Stimulated activated naive CD4-positive, alpha-beta T cell treated with Interleukin-2 at 50 U/mL for 16 hours (primary cell): ENCODE measurements at regions not wholly inside any gene's neighbourhood (a gene's known extent, or its start where the extent isn't known, plus 50 kb on each side); places are given as distances from the start of the nearest gene placed in this dataset.

ENCODE experiments used
- DNase-seq: peaks from one replicate; lab custom pipeline; 2025; lab: John Stamatoyannopoulos, UW

DNA sequence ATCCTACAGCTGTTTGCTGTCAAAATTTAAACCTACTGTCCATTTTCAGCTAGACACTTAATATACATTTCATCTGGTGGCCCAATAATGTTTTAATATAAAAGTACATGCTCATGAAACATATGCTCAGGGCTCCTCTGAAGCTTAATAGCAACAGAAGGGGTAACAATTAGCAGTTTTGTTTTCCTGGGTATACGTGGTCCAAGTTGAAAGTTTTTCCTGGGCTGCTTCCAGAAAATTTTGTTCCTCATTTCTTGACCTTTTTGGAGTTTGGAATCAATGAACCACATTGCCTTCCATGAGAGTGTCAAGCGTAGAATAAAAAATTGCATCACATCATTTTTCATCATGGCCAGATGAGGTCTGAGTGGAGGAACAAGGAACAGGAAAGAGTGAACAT, 537.3 kb upstream of the MGMT start:
- no peak for DNase-seq

DNA sequence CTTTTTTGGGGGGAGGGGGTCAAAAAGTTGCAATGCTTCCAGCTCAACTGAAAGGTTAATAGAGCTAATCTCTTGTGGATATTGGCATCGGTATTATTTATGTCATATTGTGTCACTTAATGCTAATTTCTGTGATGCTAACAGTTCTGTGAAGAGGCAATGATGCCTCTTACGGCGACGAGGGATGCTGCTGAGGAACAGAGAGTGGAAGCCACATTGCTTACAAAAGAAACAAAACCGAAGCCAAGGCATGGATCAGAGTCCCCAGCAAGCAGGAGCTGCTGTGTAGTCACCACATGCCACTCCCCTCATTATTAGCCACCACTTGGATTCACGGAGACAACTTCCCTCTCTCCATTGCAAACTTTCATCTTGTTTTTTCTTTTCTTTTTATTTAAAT, 536.5 kb upstream of the MGMT start:
- no peak for DNase-seq

DNA sequence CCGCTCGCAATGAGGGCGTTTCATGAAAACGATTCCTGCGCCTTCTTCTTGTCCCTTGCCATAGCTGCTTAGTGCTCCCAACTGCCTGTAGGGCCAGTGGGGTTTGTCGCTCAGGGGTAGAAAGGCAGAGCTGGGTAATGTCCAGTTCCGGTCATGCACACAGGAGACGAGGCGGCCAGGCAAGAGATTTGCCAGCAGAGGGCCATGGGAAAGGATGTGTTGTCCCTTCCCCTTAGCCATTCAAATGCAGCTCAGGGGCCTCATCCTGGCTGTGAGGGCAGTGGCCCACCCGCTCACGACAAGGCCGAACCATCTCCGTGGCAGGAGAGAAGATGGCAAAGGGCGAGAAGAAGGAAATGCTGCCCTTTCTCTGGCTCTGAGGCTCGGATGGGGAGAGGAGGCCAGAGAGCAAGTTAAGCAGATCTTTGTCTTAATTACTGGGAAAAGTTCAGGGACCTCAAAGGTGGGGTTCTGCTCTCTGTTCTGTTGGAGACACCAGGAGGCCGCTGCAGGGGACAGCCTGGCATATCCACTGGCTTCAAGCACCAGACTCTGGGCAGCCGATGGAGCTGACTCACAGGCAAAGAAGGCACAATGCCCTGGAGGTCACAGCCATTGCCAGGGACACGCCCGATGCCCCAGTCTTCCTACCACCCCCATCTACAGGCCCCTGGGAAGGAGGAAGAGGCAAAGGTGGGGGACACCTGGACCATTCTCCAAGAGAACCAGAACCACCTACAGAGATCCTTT, 534.8 kb upstream of the MGMT start:
- DNase-seq = no peak

DNA sequence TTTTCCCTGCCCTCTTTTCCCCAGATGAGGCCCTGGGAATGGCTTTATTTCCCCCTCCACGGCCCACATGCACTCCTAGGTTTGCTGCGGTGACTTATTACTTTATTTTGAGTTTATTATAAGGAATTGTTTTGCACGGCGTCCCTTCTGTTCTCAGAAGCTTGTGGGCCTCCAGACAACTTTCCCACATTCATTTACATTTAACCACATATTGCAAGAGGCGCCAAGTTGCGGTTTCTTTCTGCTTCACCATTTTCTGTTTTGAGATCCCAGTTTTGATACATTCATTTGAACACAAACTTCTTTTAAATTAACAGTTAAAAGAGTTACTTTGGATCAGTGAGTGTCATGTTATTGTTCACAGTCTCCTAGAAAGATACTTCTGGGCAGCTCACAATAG, 532.5 kb upstream of the MGMT start:
- DNase-seq = no peak

DNA sequence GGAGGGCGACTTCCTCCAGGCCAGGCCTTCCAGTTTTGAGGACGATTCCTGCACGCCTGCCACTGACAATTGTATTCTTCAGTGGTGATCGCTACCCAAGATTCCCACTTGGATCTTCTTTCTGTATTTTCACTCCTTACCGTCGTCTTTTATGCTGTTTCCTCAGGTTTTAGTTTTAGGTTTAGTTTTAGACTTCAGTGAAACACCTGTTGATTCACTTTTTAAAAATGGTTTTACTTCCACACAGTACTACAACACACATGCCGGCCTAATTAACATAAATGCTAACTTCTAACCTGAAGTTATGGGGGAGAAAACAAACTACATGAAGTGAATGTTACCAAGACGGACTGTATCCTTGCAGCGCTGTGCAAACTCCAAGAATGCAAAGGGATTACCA, 530.6 kb upstream of the MGMT start:
- DNase-seq = no peak

DNA sequence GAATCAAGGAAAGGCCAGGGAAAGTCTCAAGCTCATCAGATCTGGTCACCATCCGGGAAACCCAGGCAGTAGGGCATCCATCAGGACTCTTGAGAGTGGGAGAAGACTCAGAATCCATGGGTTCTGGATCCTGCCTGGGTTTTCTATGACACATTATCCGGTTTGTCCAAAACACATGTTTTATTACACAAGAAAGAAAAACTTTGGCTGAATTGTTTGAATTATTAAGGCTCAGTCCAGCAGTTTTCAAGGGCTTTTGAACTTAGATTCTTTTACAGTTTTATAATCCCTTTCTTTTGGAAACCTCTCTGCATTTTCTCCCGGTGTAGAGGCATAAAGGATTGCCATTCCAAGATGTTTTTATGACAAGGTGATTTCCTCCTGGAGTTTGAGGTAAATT, 528.5 kb upstream of the MGMT start:
- no peak for DNase-seq

DNA sequence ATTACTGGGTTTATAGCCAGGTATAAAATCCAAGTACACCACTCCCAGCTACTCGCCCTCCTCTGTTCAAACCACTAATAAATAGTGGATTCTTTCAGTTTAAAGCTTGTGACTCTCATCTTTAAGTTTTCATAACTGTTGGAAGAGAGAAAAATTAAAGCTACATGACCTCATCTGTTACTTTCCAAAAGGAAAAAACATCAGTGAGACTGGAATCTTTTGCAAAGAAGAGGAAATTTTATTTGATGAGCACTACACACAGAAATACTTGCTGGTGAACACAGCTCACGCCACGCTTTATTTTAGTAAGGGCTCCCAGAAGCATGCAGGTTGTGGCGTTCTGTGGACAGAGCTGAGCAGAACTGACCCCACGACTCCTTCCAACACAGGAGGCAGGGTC, 527.0 kb upstream of the MGMT start:
- no peak for DNase-seq

DNA sequence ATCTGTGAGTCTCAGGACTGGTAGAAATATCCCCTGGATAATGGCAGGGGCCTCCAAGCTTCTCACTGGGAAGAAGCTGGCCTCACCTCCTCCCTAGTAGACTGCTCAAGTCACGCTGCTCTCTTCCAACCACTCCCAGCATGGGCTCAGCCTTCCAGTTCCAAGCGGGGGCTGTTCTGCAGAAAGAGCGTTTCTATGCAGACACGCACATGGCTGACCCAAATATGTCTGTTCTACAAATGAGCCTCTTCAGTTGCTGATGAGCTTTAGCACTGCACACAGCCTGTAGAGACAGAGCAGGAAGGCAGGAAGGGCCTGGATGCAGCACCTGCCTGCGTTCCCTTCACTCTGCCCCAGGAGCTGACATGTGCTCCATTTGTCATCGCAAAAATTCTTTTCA, 523.9 kb upstream of the MGMT start:
- DNase-seq = no peak

DNA sequence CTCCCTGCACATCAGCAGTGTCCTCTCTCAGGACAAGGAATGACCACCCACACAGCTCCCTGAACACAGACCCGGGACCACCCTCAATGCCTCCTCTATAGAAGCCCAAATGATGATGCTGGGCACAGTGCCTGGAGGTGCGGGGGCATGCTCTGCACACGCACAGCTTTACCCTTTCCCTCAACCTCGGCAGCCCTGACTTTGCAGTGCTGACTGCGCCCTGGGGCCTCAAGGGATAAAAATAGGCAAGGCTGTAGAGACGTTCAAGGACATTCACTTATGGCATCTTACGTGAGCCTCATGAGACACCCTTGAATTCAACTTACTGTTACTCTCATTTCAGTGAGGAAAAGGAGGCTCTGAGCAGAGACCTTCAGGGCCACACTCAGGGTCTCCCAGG, 521.6 kb upstream of the MGMT start:
- no peak for DNase-seq

DNA sequence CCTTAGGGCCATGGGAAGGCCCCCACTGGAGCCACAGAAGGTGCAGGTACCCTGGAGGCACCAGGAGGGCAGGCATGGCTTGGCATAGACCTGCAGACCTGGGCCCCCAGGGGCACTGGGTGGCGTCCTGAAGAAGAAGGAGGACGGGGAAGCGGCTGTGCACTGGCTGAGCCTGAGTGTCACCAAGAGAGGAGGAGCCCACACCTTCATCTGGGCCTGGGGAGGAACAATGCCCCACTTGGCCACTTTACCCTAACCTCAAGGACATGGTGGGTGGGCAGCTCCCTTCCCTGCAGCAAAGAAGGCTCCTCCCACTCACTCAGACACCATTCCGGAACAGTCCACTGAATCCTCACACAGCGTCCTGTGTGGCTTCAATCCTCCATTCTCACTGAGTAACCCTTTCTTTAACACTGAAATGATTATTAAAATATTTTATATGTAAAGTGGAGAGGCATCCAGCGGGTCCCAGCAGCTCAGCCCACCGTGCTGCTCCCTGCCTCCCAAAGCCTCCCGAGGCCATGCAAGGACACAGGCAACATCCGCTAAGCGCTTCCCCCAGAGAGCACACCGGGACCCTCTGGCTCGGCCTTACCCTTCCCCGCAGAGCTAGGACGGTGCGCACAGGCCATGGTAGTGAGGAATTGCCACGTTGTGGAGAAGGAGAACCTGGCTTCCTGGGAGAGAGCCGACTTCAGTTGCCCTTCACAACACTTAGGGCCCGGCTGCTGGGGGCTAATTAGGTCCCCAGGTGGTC, 516.7 kb upstream of the MGMT start:
- DNase-seq = no peak

DNA sequence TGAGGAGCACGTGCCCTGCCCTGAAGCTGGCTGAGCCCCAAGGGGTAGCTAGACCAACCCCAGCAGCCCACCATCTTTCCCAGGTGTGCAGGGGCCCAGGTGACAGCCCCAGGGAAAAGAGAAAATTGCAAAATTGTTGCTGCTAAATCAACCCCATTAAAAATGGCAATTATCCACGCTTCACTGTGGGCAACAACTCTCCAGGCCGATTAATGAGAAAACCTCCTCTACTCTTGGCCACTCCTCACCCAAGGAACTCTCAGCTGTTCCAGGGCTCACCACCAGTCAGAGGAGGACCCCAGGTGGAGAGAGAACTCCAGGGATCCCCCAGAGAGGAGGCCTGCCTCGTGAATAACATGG, 516.1 kb upstream of the MGMT start:
- DNase-seq = no peak

DNA sequence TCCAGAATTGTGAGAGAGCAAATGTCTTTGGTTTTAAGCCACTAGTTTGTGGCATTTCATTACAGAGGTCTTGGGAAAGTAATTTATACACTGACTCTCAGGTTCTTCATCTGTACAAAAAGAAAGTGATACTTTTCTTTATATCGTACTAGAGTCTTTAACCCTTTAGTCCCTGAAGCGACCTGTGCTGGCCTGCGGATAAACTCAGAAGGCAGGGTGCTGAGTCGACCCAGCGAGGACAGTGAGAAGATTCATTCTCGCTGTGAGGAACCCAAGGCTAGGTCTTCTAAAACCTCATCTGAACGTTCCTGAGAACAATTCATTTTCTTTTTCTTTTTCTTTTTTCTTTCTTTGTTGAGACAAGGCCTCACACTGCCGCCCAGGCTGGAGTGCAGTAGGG, 514.2 kb upstream of the MGMT start:
- no peak for DNase-seq

DNA sequence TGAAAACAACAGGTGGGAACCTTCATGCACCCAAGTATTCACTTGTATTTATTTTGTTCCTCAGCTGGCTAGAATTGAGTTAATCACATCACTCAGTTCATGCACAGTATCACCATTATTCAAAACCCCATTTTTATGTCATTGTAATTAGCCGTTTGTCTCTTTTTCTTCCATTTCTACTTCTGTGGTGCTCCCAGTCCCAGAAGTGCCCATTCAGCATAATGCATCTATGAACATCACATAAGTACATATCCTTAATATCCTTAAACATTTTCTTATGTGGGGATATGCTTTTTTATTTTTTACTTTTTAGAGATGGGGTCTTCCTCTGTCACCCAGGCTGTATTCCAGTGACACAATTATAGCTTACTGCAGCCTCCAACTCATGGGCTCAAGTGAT, 510.9 kb upstream of the MGMT start:
- DNase-seq = no peak

DNA sequence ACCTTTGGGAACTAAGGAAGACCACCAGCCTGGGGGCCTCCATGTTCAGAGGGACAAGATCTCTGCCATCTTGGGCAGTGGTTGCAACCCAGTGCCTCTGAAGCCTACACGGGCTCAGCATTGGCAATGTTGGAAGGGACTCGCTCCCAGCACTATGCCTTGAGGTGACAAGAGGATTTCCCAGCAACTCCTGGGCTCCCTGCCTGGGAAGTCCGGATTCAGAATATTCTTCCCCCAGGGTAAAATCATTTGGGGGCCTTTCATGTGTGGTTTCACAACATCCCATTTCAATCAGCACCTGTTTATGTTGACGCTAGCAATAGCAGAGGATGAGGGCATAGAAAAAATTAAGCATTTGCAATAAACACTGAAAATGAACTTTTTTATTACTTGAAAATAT, 509.8 kb upstream of the MGMT start:
- no peak for DNase-seq

DNA sequence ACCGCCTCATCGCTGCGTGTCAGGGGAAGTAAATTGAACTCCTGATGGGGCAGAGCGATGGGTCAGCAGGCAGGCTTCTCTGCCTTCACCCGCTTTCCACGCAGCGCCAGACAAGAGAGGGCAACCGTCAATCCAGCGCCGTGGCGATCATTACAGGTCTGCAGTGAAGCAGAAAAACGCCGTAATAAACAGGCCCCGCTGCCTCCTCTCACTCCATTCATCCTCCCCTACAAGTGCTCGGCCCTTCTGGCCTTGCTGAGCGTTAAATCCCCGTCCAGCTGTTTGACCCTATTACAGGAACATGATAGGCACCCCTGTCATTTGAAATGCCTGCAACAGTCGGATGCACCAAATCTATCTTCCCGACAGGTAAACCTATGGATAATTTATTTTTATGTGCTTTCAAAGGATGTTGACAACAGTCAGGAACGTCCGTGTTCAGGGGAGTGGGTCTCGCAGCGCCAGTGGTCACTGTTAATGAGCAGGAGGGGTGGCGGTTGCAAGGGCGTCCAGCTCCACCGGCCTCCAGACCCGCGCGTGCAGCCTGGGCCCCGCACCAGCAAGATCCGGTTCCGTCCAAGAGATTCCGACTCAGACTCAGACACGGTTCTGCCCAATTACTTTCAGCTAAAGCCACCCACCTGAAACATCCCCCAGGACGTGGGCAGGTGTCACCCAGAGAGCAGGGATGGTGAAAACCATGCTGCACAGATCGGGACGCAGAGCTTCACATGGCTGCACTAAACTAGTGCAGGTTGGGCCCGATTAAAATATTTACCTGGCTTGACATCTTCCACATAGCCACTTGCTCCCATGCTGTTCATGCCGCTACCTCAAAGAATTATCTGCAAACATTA, 508.0 kb upstream of the MGMT start:
- no peak for DNase-seq

DNA sequence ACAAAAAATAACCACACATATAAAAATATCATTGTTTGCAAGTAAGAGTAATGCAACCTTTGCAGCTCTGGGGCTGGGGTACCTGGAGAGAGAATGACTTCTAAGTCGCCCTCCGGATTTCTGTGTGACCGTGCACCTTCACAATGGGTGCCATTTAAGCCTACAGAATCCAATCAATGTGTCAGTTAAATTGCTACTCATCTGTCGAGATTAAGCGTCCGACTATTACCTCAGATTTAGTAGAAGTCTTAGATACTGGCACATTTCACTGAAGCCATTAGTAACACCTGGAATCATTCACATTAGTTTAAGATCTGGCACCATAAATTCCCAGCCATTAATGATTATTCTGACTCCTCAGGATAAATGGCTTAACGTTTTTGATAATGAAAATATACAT, 507.3 kb upstream of the MGMT start:
- DNase-seq = no peak

DNA sequence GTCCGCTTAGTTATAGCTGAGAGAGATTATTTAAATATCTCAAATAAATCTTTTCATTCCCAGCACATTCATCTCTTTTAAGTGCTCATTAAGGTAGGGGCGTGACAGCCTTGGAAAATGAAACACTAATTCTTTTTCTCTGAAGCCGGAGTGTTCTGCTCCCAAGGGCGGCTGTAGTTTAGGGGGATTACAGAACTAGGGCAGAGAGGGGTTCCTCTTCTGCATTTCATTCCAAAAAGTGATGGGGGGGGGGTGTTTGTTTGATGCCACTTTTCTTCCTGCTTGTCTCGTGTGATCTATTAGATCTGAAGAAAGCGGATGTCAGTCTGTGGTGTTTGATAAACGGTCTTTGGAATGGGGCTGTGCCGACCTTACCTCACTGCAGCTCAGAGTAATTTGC, 506.5 kb upstream of the MGMT start:
- no peak for DNase-seq

DNA sequence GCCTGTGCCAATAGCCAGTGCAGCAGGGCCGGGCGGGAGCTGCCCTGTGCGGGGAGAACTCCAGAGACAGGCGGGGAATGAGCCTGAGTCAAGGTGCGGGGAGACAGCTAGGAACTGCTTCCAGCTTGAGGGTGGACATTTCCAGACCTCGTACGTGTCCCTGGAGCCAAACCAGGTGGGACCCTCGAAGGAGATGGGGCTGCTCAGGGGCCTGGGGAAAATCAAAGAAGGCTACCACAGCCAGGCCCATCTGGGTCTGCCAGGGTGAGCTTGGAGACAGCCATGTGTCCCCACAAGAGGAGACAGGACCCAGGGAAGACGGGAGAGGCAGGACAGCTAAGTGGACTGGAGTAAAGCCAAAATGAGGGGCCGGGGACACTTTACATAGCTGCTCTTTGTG, 504.9 kb upstream of the MGMT start:
- DNase-seq = no peak

DNA sequence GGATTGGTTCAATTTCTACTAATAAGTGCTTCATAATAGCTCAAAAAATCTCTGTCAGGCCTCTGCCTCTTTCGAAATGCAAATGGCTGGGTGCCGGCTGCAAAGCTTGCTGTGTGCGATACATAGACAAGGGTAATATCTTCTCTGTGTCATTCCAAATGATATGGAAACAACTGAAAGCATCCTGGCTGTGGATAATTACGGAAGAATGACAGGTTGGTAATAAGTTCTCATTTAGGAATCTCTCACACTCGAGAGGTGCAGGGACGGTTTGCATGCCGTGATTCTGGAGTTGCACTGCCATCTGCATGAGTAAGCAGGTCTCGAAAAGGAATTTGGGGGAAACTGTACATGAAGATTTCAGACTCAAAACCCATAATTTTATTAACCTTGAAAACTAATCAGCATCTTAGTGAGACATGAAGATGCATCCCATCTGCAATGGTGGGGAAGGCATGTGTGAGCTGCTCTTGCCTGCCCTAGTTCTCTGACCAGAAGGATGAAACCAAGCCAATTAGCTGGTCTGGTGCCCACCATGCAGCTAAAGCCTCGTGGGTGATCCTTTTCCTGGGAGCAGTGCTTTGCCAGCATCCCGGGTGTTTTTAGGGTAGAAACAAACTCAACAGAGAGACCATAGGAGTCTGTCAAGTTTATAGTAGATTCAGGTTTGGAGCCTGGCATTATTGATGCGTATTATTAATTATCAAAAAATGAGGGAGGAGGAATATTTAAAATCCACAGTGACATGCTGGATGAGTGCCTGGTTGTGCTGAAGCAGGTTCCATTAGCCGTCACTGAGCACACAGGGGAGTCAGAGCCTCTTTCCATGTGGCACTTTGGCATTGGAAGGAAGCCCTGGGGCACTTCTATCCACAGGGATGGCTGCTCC, 503.6 kb upstream of the MGMT start:
- no peak for DNase-seq

DNA sequence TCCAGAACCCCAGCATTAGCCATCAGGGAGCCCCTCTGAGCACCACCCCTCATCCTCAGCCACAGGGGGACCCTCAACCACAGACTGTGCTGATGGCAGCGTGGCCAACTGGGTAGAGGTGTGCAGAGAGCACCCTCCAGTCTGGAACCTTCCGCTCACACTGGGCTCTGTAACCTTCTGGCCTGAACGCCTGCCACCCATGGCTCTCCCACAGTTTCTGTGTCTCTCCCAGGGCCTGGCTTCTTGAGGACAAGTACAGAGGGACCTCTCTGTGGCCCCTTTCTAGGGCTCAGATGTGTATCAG, 503.0 kb upstream of the MGMT start:
- no peak for DNase-seq

DNA sequence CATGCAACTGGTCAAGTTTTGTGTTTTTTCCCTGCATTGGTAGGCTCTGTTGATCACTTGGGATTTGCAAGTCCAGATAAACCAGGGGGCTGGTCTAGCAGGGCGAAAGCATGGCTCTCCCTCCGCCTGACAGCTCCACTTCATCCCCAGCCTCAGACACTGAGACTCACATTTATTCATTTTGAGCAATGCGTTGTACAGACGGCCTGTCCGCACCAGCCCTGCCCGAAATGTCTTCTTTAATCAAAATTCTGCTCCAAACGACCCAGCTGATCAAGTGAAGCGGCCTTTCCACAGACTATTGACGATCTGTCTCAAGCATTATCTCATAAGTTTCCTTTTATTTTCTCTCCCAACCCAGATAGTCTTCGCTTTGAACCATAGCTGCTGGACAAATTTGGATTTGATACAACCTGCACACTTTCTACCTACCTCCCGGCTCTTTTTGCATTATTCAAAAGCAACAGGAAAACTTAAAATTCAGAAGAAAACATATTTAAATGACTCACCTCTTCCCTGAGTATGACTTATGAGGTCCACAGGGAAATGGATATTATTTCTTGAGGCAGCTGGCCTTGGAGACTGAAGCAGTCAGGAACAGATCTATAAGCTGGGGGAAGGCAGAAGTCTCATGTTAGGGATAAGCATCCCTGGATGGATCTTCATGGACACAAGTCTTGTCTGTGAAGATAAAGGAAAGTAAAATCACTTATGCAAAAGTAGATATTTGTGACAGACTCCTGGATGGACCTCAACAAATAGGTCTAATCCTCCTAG, 498.9 kb upstream of the MGMT start:
- DNase-seq = no peak
